M059J (cell line): ENCODE measurements at regions not wholly inside any gene's neighbourhood (a gene's known extent, or its start where the extent isn't known, plus 50 kb on each side); places are given as distances from the start of the nearest gene placed in this dataset.

Experiments used
- DNase-seq: peaks from one replicate; pipeline ENCODE4 v3.0.0-alpha.2; 2012; ENCODE audit warnings: low read depth

- no peak for DNase-seq
Observed at GRCh38 chr1:234975941-234976860, 152.4 kb downstream of the TOMM20 start.

GRCh38 chr1:234975122-234975940 lies 153.3 kb downstream of the TOMM20 start:
- peak; percentile 100 for DNase-seq

GRCh38 chr1:234973426-234974250 lies 155.0 kb downstream of the TOMM20 start:
- no peak for DNase-seq

GRCh38 chr1:234972411-234973191 lies 156.0 kb downstream of the TOMM20 start:
- DNase-seq: peak; percentile 47

- DNase-seq: no peak
Observed at GRCh38 chr1:234971586-234972297, 156.9 kb downstream of the TOMM20 start.

GRCh38 chr1:234970731-234971476 lies 157.7 kb downstream of the TOMM20 start:
- peak; percentile 95 for DNase-seq

- peak; percentile 81 for DNase-seq
Observed at GRCh38 chr1:234970401-234970730, 158.3 kb downstream of the TOMM20 start.

- peak; percentile 87 for DNase-seq
Observed at GRCh38 chr1:234969581-234970400, 158.8 kb downstream of the TOMM20 start.

- peak; percentile 36 for DNase-seq
Observed at GRCh38 chr1:234969011-234969441, 159.6 kb downstream of the TOMM20 start.

- no peak for DNase-seq
Observed at GRCh38 chr1:234968451-234968850, 160.2 kb downstream of the TOMM20 start.

GRCh38 chr1:234967121-234967520 lies 161.5 kb downstream of the TOMM20 start:
- peak; percentile 63 for DNase-seq

- DNase-seq: no peak
Observed at GRCh38 chr1:234965111-234965510, 163.5 kb downstream of the TOMM20 start.

GRCh38 chr1:234963904-234964702 lies 164.5 kb downstream of the TOMM20 start:
- DNase-seq: no peak

GRCh38 chr1:234963180-234963903 lies 165.3 kb downstream of the TOMM20 start:
- DNase-seq: peak; percentile 96

- peak; percentile 100 for DNase-seq
Observed at GRCh38 chr1:234962340-234962989, 166.2 kb downstream of the TOMM20 start.

- DNase-seq: peak; percentile 97
Observed at GRCh38 chr1:234961456-234962339, 166.9 kb downstream of the TOMM20 start.
